ENCODE measurements at regions not wholly inside any gene's neighbourhood (a gene's known extent, or its start where the extent isn't known, plus 50 kb on each side); places are given as distances from the start of the nearest gene placed in this dataset.

DNA sequence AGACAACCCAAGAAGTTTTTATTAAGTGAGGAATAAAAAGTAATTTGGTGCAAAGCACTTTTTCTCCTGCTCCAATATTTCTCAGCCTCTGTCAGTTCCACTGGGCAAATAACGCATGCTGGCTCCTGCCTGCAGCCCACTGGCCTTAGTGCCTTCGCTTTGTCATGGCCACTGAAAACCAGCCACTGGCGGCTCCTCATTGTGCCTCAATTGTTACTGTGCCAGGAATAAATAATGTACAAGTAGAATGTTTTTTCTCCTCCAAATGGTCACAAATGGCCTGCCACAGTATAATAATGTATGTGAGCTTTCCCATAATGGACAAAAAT is 267.1 kb downstream of the ACTR3 start:
- TF ChIP-seq POLR2A (IDR thresholded peaks at IDR 0.05; ENCODE audit: low read depth, low read length) (no peak), POLR2AphosphoS5 (IDR thresholded peaks at IDR 0.05; ENCODE audit: low read depth, low read length) (no peak), SPI1 (IDR thresholded peaks at IDR 0.05; ENCODE audit: low read depth, low read length) (no peak), TAF1 (IDR thresholded peaks at IDR 0.05; ENCODE audit: low read depth, low read length) (no peak), PAX5 (IDR thresholded peaks at IDR 0.05; ENCODE audit: insufficient read depth, low read length, severe bottlenecking) (no peak), POU2F2 (IDR thresholded peaks at IDR 0.05; ENCODE audit: low read depth, low read length) (no peak)
